Left renal cortex interstitium (tissue), 4 donors: ENCODE measurements at regions not wholly inside any gene's neighbourhood (a gene's known extent, or its start where the extent isn't known, plus 50 kb on each side); places are given as distances from the start of the nearest gene placed in this dataset.
"Not testable (repeated sequence)": the region's sequence is repeated elsewhere in the genome, so short reads cannot be mapped to it uniquely, and the experiment has no call there.

ENCODE experiments used
- DNase-seq, 4 donors: peaks; one replicate each; pipeline ENCODE4 v3.0.0-alpha.2; 2013; ENCODE audit warnings: low read depth in 4 of 4, low spot score in 2 of 4, missing footprints in 1 of 4

DNA sequence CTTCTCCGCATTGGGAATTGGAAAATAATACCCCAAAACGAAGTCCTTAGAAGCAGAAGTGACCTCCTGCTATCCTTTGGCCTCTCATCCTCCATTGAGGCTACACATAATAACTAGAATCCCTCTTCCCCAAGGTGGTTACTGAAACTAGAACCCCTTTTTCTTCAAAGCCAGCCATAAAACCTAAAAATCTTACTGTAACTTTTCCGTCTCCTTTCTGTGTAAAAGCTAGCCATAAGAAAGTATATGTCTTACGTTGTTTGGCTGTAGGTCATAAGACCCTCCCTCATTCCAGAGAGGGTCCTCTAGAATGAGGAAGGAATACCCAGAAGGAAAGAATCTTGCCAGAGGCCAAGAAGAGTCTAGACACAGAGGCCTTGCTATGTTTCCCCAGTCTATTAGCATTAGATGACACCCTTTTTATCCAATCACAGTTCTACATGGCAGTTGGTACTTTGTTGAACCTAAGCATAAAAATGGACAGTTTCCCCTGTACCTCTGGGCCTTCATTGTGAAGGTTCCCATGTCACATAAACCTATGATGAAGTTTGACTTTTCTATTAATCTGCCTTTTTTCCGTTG, 133.9 kb upstream of the BTN3A2 start:
- DNase-seq: no peak

DNA sequence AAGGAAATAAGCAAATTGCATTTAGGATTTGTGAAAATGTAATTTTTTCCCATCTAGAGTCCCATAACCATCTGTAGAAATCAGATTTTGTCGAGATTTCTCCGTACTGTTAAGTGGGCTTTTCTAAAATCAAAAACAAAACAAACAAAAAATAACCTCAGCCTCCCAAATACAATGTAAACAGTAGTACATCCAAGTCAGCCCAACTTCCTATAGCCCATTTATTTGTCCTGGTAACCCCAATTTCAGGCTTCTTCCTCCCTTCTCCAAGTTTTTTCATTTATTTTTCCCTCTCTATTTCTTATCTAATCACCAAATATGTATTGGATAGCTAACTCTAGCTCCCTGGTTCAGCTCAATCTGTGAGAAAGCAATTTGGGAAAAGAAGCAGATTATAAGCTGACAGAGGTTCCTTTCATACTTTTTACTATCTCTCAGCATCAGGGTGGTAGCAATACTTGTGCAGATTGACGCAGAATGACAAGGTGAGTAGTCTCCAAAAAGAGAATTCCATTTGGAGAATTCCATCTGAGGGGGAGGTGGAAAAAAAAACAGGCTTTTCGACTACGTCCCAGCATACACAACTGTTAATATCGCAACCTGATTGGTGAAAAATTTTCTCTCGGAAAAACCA, 132.6 kb upstream of the BTN3A2 start:
- no peak for DNase-seq

DNA sequence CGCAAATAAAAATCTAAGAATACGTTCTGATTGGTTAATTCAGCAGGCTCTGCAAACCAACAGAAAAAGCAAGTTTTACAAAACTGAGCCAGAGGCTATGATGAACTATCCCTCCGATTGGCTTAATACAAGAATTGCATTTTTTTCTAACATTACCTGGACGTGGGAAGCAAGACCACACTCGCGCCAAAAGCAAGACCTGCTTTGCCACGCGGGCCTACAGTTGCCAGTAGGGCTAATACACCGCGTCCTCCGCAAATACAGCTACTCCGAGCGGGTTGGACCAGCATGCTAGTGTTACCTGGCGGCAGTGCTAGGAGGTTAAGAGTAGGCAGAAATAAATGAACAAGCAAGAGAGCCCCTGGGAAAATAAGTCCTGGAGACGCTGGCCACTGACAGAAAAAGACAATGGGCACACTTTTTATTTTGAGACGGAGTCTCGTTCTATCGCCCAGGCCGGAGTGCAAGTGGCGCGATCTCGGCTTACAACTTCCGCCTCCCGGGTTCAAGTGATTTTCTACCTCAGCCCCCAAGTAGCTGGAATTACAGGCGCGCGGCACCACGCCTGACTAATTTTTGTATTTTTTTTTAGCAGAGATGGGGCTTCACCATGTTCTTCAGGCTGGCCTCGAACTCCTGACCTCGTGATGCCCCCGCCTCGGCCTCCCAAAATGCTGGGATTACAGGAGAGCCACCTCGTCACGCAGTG, 131.9 kb upstream of the BTN3A2 start:
- DNase-seq: no peak

- DNase-seq: peak in 1 of 4 donors; percentile 77
Observed at GRCh38 chr6:26233649-26234420, 131.2 kb upstream of the BTN3A2 start.

DNA sequence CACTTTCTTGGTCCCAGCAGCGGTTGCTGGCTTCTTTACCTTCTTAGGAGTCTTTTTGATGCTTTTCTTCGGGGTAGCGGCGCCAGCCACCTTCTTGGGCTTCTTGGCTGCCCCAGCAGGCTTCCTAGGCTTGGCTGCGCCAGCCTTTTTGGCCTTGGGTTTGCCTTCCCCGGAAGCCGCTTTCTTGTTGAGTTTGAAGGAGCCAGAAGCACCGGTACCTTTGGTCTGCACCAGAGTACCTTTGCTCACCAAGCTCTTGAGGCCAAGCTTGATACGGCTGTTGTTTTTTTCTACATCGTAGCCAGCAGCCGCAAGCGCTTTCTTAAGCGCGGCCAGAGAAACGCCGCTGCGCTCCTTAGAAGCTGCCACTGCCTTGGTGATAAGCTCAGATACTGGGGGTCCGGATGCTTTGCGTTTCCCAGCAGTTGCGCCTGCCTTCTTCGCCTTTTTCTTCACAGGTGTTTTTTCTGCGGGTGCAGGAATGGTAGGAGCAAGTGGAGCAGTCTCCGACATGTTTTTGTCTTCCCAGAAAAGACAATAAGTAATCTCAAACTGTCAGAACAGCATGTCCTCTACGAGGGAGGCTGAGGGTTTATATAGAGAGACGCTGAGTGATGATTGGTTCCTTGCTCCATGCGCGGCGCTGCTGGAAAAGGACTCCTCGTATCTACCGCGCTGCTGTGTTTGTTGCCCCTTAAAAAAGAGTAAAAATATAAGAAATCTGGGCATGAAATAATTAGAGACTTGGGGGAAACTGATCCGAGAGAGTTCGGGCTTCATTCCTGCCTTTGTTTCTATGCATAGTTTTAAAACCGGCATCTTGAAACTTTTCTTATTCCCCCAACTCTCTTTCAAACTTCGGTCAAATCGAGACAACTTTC, 130.3 kb upstream of the BTN3A2 start:
- DNase-seq: peak in 3 of 4 donors; percentile 95 to 99 (median 97)

DNA sequence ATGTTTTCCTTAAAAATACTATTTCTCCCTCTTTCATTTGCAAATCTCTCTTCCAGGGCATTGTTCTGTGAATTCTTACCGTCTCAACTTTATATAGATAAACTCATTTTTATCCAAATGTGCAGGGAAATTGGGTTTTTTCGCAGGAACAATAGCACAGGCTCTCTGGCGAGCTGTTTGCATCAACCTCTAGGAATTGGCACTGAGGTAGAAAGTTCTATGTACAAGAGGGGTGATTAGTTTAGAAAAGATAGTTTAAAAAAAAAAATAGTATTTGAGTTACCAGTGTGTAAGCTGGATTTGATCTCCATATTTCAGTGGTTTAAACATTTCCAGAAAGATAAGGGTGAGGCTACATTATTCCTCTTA, 129.7 kb upstream of the BTN3A2 start:
- no peak for DNase-seq

DNA sequence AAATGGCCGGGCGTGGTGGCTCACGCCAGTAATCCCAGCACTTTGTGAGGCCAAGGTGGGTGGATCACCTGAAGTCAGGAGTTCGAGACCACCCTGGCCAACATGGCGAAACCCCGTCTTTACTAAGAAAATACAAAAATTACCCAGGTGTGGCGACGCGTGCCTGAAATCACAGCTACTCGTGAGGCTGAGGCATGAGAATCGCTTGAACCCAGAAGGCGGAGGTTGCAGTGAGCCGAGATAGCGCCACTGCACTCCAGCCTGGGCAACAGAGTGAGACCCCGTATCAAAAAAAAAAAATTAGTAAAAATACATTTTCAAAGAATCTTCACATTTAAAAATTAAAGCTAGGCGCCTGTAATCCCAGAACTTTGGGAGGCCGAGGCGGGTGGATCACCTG, 125.6 kb upstream of the BTN3A2 start:
- DNase-seq: not testable (repeated sequence)

DNA sequence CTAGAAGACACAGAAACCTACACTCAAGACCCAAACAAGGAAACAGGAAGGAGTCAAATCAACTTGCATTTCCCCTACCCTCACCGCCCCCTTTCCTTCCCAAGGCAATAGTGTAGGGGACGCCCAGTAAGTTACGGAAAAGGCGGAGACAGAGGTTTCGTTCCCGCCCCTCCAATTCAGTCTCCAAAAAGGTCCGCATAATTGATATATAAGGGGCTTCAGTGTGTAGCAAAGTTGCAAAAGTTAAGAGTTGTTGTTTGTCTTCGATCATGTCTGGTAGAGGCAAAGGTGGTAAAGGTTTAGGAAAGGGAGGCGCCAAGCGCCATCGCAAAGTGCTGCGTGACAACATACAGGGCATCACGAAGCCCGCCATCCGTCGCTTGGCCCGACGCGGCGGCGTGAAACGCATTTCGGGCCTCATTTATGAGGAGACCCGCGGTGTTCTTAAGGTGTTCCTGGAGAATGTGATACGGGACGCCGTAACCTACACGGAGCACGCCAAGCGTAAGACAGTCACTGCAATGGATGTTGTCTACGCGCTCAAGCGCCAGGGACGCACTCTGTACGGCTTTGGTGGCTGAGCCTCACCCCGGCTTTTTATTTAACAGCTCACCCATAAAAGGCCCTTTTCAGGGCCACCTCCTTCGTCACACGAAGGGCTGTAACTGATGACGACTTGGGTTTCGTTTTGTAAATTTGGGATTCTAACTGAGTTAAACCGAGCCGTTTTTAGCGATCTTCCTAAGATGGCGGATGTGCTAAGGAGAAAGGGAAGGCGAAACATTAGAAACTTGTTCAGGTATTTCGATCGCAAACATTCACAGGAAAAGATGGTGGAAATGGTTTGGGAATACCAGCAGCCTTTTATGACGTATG, 124.6 kb upstream of the BTN3A2 start:
- peak; percentile 93 to 99 (median 96) for DNase-seq

DNA sequence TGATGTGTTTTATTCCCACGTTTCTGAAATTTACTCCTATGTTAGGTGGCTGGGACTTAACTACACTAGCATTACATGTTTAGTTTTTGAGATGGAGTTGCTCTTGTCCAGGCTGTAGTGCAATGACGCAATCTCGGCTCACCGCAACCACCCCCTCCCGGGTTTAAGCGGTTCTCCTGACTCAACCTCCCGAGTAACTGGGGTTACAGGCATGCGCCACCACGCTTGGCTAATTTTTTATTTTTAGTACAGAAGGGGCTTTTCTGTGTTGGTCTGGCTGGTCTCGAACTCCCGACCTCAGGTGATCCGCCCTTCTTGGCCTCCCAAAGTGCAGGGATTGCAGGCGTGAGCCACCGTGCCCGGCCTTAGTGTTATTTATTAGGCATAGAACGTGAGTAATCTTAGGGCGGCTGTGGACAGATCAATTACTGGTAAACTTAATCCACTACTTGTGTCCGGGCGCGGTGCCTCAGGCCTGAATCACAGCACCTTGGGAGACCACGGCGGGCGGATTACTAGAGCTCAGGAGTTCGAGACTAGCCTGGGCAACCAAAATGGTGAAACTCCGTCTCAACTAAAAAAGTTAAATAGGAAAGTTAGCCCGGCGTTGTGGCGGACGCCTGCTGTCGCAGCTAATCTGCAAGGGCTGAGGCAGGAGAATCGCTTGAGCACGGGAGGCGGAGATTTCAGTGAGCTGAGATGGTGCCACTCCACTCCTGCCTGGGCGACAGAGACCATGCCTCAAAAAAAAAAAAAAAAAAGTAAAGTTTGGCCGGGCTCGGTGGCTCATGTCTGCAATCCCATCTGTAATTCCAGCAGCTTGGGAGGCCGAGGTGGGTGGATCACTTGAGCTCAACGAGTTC, 123.7 kb upstream of the BTN3A2 start:
- no peak for DNase-seq

GRCh38 chr6:26243132-26243531, 121.9 kb upstream of the BTN3A2 start:
- no peak for DNase-seq

GRCh38 chr6:26243752-26244151, 121.2 kb upstream of the BTN3A2 start:
- no peak for DNase-seq

GRCh38 chr6:26246058-26246457, 118.9 kb upstream of the BTN3A2 start:
- no peak for DNase-seq

DNA sequence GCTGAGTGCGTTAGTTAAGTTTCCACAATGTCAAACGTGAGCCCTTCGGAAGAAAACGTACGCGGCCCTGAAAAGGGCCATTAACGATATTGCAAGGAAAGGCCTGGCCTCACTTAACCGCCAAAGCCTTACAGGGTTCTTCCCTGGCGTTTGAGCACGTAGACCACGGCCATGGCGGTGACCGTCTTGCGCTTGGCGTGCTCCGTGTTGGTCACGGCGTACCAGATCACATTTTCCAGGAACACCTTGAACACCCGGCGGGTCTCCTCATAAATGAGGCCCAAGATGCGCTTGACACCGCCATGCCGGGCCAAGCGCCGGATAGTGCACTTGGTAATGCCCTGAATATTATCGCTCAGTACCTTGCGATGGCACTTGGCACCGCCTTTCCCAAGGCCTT, 118.4 kb upstream of the BTN3A2 start:
- no peak for DNase-seq

DNA sequence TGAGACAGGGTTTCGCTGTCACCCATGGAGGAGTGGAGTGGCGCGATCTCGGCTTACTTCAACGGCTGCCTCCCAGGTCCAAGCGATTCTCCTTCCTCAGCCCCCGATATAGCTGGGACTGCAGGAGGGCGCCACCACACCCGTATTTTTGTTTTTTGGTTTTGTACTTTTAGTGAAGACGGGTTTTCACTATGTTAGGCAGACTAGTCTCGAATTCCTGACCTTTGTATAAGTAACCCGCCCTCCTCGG, 115.4 kb upstream of the BTN3A2 start:
- peak in 1 of 4 donors; percentile 64 for DNase-seq

GRCh38 chr6:26249957-26250697, 114.9 kb upstream of the BTN3A2 start:
- peak in 2 of 4 donors; percentile 76 to 87 for DNase-seq

DNA sequence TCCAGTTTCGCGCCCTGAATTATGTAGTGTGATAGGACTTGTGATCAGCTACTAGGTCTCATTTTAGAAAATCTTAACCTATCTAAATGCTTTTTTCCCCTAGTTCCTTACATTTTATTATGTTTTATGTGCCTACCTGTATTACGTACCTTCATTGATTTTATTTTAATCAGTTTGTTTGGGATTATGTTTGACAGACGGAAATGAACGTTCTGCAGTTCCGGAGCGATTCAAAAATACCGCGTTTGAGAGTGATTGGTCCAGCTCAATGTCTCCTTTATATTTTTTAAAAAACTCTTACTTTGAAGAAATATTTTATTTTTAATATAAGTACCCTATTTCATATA, 114.3 kb upstream of the BTN3A2 start:
- peak in 2 of 4 donors; percentile 68 to 89 for DNase-seq

- DNase-seq: peak in 3 of 4 donors; percentile 90 to 91 (median 91)
Observed at GRCh38 chr6:26251354-26252076, 113.5 kb upstream of the BTN3A2 start.
